ENCODE measurements at regions not wholly inside any gene's neighbourhood (a gene's known extent, or its start where the extent isn't known, plus 50 kb on each side); places are given as distances from the start of the nearest gene placed in this dataset.

DNA sequence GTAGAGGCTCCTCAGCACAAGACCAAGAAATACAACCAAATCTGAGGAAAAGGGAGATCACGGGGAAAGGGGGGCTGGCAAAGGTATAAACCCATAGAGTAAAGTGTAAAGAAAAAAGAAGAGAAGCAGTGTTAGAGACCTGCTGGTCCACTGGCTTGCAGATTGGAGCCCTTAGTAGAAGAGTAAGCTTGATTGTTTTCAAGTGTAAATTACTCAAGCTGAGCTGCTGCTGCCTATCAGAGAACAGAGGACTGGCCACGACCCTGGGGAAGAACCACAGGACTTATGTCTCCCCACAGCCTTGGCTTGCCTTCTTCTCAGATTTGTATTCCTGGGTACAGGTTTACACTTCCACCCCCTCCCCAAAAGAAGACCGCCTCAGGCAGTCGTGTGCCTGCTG, 294.2 kb downstream of the LMX1A start:
- TF ChIP-seq, protein P1, sequence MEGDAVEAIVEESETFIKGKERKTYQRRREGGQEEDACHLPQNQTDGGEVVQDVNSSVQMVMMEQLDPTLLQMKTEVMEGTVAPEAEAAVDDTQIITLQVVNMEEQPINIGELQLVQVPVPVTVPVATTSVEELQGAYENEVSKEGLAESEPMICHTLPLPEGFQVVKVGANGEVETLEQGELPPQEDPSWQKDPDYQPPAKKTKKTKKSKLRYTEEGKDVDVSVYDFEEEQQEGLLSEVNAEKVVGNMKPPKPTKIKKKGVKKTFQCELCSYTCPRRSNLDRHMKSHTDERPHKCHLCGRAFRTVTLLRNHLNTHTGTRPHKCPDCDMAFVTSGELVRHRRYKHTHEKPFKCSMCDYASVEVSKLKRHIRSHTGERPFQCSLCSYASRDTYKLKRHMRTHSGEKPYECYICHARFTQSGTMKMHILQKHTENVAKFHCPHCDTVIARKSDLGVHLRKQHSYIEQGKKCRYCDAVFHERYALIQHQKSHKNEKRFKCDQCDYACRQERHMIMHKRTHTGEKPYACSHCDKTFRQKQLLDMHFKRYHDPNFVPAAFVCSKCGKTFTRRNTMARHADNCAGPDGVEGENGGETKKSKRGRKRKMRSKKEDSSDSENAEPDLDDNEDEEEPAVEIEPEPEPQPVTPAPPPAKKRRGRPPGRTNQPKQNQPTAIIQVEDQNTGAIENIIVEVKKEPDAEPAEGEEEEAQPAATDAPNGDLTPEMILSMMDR (IDR thresholded peaks at IDR 0.05), result no peak
- TF ChIP-seq POLR2A (IDR thresholded peaks at IDR 0.05; ENCODE audit: low read depth) (no peak), EP300 (IDR thresholded peaks at IDR 0.05) (no peak), POLR2AphosphoS5 (IDR thresholded peaks at IDR 0.05) (no peak)

Measured in esophagus muscularis mucosa (tissue), 4 donors.